ENCODE measurements at regions not wholly inside any gene's neighbourhood (a gene's known extent, or its start where the extent isn't known, plus 50 kb on each side); places are given as distances from the start of the nearest gene placed in this dataset.

GRCh38 chrX:129077424-129078170, 445.7 kb downstream of the SMARCA1 start:
- FAIRE-seq: no peak
- no peaks in the 10 kb centered on the region for H3K4me1 ChIP-seq
- CTCF ChIA-PET: interaction anchor here (0.7 kb wide), 1 partner anchor 179 kb away, joined by 4 read pairs; no protein-coding TSS in a partner anchor

More at GRCh38 chrX:129077424-129078170, 445.7 kb downstream of the SMARCA1 start:
- POLR2A ChIA-PET: no interaction called here
- no peak overlapping the region for H3K4me3 ChIP-seq
- no peaks in the 10 kb centered on the region for H3K9me3 ChIP-seq
- no peak overlapping the region for H3K27ac ChIP-seq
- DNase-seq (ENCODE audit: low read depth in 1 of 2, low spot score in 1 of 2) (no peak), ATAC-seq (no peak)
- WGBS (ENCODE audit: missing lambda C conversion rate): 22% methylated on average over 3 of the region's 3 CpGs
- H3K4me2 ChIP-seq: no peak overlapping the region
- TF ChIP-seq RARB (CRISPR knock-in tag; IDR thresholded peaks at IDR 0.05) (no peak), NR3C1 (IDR thresholded peaks at IDR 0.05) (no peak), ATOH8 (CRISPR knock-in tag; IDR thresholded peaks at IDR 0.05; ENCODE audit: low read depth) (no peak), CTCF (IDR thresholded peaks at IDR 0.05) (no peak), PHF8 (IDR thresholded peaks at IDR 0.05; ENCODE audit: borderline replicate concordance, low read depth) (no peak), CEBPB (IDR thresholded peaks at IDR 0.05) (no peak), ELK1 (IDR thresholded peaks at IDR 0.05; ENCODE audit: low read depth, low read length) (no peak), EP300 (IDR thresholded peaks at IDR 0.05) (no peak), RAD21 (conservative IDR thresholded peaks at IDR 0.05 in 1 of 2, IDR thresholded peaks at IDR 0.05 in 1 of 2) (no peak), REST (IDR thresholded peaks at IDR 0.05) (no peak), ZFP36 (IDR thresholded peaks at IDR 0.05; ENCODE audit: borderline replicate concordance, partially characterized antibody) (no peak)

All from A549 (cell line).